ENCODE measurements at regions not wholly inside any gene's neighbourhood (a gene's known extent, or its start where the extent isn't known, plus 50 kb on each side); places are given as distances from the start of the nearest gene placed in this dataset.

GRCh38 chr2:142599504-142599903 lies 278.0 kb upstream of the KYNU start:
- Histone ChIP-seq H3K4me1 (ENCODE audit: control insufficient read depth in 1 of 2, insufficient read depth in 2 of 2, low read length in 2 of 2) (no peaks in the 10 kb centered on the region), H3K36me3 (replicated peaks in 1 of 2; ENCODE audit: control insufficient read depth in 1 of 2, insufficient read depth in 2 of 2, low read length in 2 of 2) (no peaks in the 10 kb centered on the region), H3K27me3 (ENCODE audit: control insufficient read depth in 2 of 2, insufficient read depth in 2 of 2, low read length in 2 of 2) (no peaks in the 10 kb centered on the region), H3K4me2 (replicated peaks; ENCODE audit: extremely low read depth, low read length, poor library complexity, severe bottlenecking) (no peak overlapping the region), H3K79me2 (ENCODE audit: insufficient read depth, low read length) (no peaks in the 10 kb centered on the region), H3K9ac (ENCODE audit: insufficient read depth, low read length, poor library complexity, severe bottlenecking) (no peak overlapping the region), H2AFZ (ENCODE audit: insufficient read depth, low read depth, low read length, poor library complexity, severe bottlenecking) (no peak overlapping the region), H3K27ac (ENCODE audit: low read depth in 1 of 2, low read length in 2 of 2) (no peak overlapping the region), H4K20me1 (ENCODE audit: insufficient read depth, low read length) (no peaks in the 10 kb centered on the region), H3K4me3 (replicated peaks in 1 of 3; ENCODE audit: low read depth in 2 of 3, low read length in 3 of 3) (no peak overlapping the region), H3K9me3 (replicated peaks in 1 of 2; ENCODE audit: control insufficient read depth in 1 of 2, insufficient read depth in 1 of 2, low read length in 2 of 2) (no peaks in the 10 kb centered on the region)
- H3K4me1 Mint-ChIP-seq = no peaks in the 10 kb centered on the region
- H3K36me3 Mint-ChIP-seq = no peaks in the 10 kb centered on the region
- DNase-seq = no peak
- no peak overlapping the region for H3K27ac Mint-ChIP-seq
- TF ChIP-seq CTCF (IDR thresholded peaks at IDR 0.05) = no peak
- no peaks in the 10 kb centered on the region for H3K9me3 Mint-ChIP-seq
- H3K4me3 Mint-ChIP-seq = no peak overlapping the region
- intact Hi-C loops (cut with micrococcal nuclease) = no loop called here
- H3K27me3 Mint-ChIP-seq (ENCODE audit: low read depth in 3 of 3) = peaks cover 0 to 2% (median 0%) of the 10 kb centered on the region in 3 donors

GRCh38 chr2:142598846-142599245 lies 278.6 kb upstream of the KYNU start:
- Mint-ChIP-seq H3K4me1 (no peaks in the 10 kb centered on the region), H3K27ac (no peak overlapping the region), H3K36me3 (no peaks in the 10 kb centered on the region), H3K4me3 (no peak overlapping the region), H3K27me3 (ENCODE audit: low read depth in 3 of 3) (peaks cover 0 to 2% (median 0%) of the 10 kb centered on the region in 3 donors), H3K9me3 (no peaks in the 10 kb centered on the region)
- no peak for TF ChIP-seq CTCF (IDR thresholded peaks at IDR 0.05)
- DNase-seq = no peak
- Histone ChIP-seq H3K4me1 (ENCODE audit: control insufficient read depth in 1 of 2, insufficient read depth in 2 of 2, low read length in 2 of 2) (no peaks in the 10 kb centered on the region), H3K9ac (ENCODE audit: insufficient read depth, low read length, poor library complexity, severe bottlenecking) (no peak overlapping the region), H3K4me2 (replicated peaks; ENCODE audit: extremely low read depth, low read length, poor library complexity, severe bottlenecking) (no peak overlapping the region), H3K4me3 (replicated peaks in 1 of 3; ENCODE audit: low read depth in 2 of 3, low read length in 3 of 3) (no peak overlapping the region), H3K27me3 (ENCODE audit: control insufficient read depth in 2 of 2, insufficient read depth in 2 of 2, low read length in 2 of 2) (no peaks in the 10 kb centered on the region), H3K79me2 (ENCODE audit: insufficient read depth, low read length) (no peaks in the 10 kb centered on the region), H3K36me3 (replicated peaks in 1 of 2; ENCODE audit: control insufficient read depth in 1 of 2, insufficient read depth in 2 of 2, low read length in 2 of 2) (no peaks in the 10 kb centered on the region), H2AFZ (ENCODE audit: insufficient read depth, low read depth, low read length, poor library complexity, severe bottlenecking) (no peak overlapping the region), H3K27ac (ENCODE audit: low read depth in 1 of 2, low read length in 2 of 2) (no peak overlapping the region), H3K9me3 (replicated peaks in 1 of 2; ENCODE audit: control insufficient read depth in 1 of 2, insufficient read depth in 1 of 2, low read length in 2 of 2) (no peaks in the 10 kb centered on the region), H4K20me1 (ENCODE audit: insufficient read depth, low read length) (no peaks in the 10 kb centered on the region)
- intact Hi-C loops (cut with micrococcal nuclease) = no loop called here
